ENCODE measurements at regions not wholly inside any gene's neighbourhood (a gene's known extent, or its start where the extent isn't known, plus 50 kb on each side); places are given as distances from the start of the nearest gene placed in this dataset.

DNA sequence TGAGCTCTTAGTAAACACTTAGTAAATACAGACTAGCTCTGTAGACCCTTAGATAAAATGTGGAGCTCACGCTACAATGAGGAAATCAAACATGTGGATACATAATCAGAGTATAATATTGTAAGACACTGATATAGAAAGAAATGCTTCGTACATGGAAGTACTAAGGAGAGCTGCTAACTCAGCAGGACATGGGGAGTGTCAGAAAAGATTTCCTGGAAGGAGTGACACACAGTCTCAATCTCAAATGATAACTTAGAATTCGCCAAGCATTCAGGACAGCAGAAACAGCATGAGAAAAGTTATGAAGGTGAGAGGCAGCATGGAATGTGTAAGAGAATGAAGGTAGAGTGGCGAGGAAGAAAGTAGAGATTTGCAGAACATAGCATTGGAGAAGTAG lies 80.8 kb downstream of the ZNF622 start:
- Histone ChIP-seq H3K36me3 (replicated peaks in 1 of 2; ENCODE audit: control insufficient read depth in 2 of 2, insufficient read depth in 2 of 2, low read length in 2 of 2) (no peaks in the 10 kb centered on the region), H3K4ac (ENCODE audit: low read length) (no peak overlapping the region), H4K91ac (ENCODE audit: low read depth, low read length, poor library complexity) (no peak overlapping the region), H2AFZ (ENCODE audit: low read length) (no peak overlapping the region), H3K4me3 (ENCODE audit: low read length in 2 of 2) (no peak overlapping the region), H3K9ac (ENCODE audit: low read depth, low read length, poor library complexity) (no peak overlapping the region), H3K14ac (ENCODE audit: low read length) (no peak overlapping the region), H4K8ac (ENCODE audit: low read depth, low read length) (no peak overlapping the region), H3K23ac (ENCODE audit: low read depth, low read length, poor library complexity) (no peak overlapping the region), H3K79me1 (ENCODE audit: low read depth, low read length) (no peaks in the 10 kb centered on the region), H2AK5ac (ENCODE audit: low read depth, low read length) (no peak overlapping the region), H2BK12ac (ENCODE audit: low read length) (no peak overlapping the region), H2BK15ac (ENCODE audit: low read length) (no peak overlapping the region), H3K27me3 (ENCODE audit: control insufficient read depth in 3 of 3, insufficient read depth in 3 of 3, low read depth in 1 of 3, low read length in 3 of 3) (peaks cover 0 to 2% (median 0%) of the 10 kb centered on the region in 3 experiments), H3K4me2 (ENCODE audit: insufficient read depth, low read length, poor library complexity, severe bottlenecking) (no peak overlapping the region), H3K4me1 (ENCODE audit: control insufficient read depth in 2 of 2, insufficient read depth in 1 of 2, low read depth in 1 of 2, low read length in 2 of 2) (no peaks in the 10 kb centered on the region), H2BK5ac (ENCODE audit: low read length) (no peak overlapping the region), H2BK120ac (ENCODE audit: low read depth, low read length) (no peak overlapping the region), H3K18ac (ENCODE audit: low read length) (no peak overlapping the region), H3K27ac (replicated peaks; ENCODE audit: low read length) (no peak overlapping the region), H3K9me3 (replicated peaks in 1 of 2; ENCODE audit: control insufficient read depth in 2 of 2, insufficient read depth in 1 of 2, low read depth in 1 of 2, low read length in 2 of 2) (no peaks in the 10 kb centered on the region)
- 100% methylated on average over 1 of the region's 4 CpGs; no CpG with 5 or more reads in 1 of the 2 donors for WGBS, 2 donors (ENCODE audit: extremely low coverage in 2 of 2, insufficient read length in 2 of 2, insufficient replicate concordance in 1 of 2)
- DNase-seq (ENCODE audit: low spot score) = no peak

- no peak for DNase-seq (ENCODE audit: low spot score)
- Histone ChIP-seq H3K27ac (replicated peaks; ENCODE audit: low read length) (no peak overlapping the region), H3K4me3 (ENCODE audit: low read length in 2 of 2) (no peak overlapping the region), H3K18ac (ENCODE audit: low read length) (no peak overlapping the region), H3K9me3 (replicated peaks in 1 of 2; ENCODE audit: control insufficient read depth in 2 of 2, insufficient read depth in 1 of 2, low read depth in 1 of 2, low read length in 2 of 2) (no peaks in the 10 kb centered on the region), H2BK15ac (ENCODE audit: low read length) (no peak overlapping the region), H4K8ac (ENCODE audit: low read depth, low read length) (no peak overlapping the region), H3K27me3 (ENCODE audit: control insufficient read depth in 3 of 3, insufficient read depth in 3 of 3, low read depth in 1 of 3, low read length in 3 of 3) (peaks cover 0 to 2% (median 0%) of the 10 kb centered on the region in 3 experiments), H3K4ac (ENCODE audit: low read length) (no peak overlapping the region), H3K4me2 (ENCODE audit: insufficient read depth, low read length, poor library complexity, severe bottlenecking) (no peak overlapping the region), H2BK5ac (ENCODE audit: low read length) (no peak overlapping the region), H3K23ac (ENCODE audit: low read depth, low read length, poor library complexity) (no peak overlapping the region), H4K91ac (ENCODE audit: low read depth, low read length, poor library complexity) (no peak overlapping the region), H2AFZ (ENCODE audit: low read length) (no peak overlapping the region), H3K14ac (ENCODE audit: low read length) (no peak overlapping the region), H3K4me1 (ENCODE audit: control insufficient read depth in 2 of 2, insufficient read depth in 1 of 2, low read depth in 1 of 2, low read length in 2 of 2) (no peaks in the 10 kb centered on the region), H2AK5ac (ENCODE audit: low read depth, low read length) (no peak overlapping the region), H3K9ac (ENCODE audit: low read depth, low read length, poor library complexity) (no peak overlapping the region), H2BK120ac (ENCODE audit: low read depth, low read length) (no peak overlapping the region), H2BK12ac (ENCODE audit: low read length) (no peak overlapping the region), H3K36me3 (replicated peaks in 1 of 2; ENCODE audit: control insufficient read depth in 2 of 2, insufficient read depth in 2 of 2, low read length in 2 of 2) (no peaks in the 10 kb centered on the region), H3K79me1 (ENCODE audit: low read depth, low read length) (no peaks in the 10 kb centered on the region)
- no CpG with 5 or more reads among the region's 5 CpGs for WGBS, 2 donors (ENCODE audit: extremely low coverage in 2 of 2, insufficient read length in 2 of 2, insufficient replicate concordance in 1 of 2)
Measured at GRCh38 chr5:16384222-16384621, 81.4 kb downstream of the ZNF622 start.

DNA sequence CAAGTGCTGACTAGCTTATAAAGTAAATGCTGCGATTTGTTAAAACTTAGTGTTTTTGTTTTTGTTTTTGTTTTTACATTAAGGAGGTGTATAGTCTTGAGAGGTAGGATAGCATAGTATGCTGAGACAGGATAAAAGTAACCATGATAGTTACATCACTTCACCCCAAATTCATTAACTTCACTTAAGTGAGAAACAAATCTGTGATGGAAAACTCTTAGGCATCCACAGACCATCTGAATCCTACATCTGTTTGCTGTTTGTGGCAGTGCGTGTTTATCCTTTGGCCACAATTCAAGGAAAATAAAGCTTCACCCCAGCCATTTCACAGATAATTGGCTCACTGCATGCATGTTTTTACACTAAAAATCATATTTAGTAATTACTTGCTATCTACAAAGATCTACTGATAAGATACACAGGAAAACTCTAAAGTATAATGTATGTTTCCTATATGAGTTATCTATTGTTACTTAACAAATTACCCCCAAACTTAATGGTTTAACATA lies 82.0 kb downstream of the ZNF622 start:
- H3K14ac ChIP-seq (ENCODE audit: low read length) = no peak overlapping the region

DNA sequence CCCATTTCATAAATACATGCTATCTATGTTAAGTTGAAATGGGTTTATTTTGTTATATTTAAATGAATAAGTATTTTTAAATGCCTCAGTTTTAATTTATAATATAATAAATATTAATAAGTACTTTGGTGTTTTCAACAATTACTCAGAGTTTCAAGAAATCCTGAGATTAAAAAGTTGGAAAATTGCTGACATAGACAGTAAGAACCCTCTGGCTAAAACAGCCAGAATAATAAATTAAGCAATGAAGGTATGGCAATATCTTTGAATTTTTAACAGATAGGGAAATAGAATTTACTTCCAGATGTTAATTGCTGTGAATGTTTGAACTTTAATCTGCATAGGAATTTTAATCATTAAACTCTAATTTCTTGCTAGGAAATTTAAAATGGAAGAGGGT lies 83.6 kb downstream of the ZNF622 start:
- Histone ChIP-seq H3K23ac (ENCODE audit: low read depth, low read length, poor library complexity) (no peak overlapping the region), H2BK5ac (ENCODE audit: low read length) (no peak overlapping the region), H3K27ac (replicated peaks; ENCODE audit: low read length) (no peak overlapping the region), H3K18ac (ENCODE audit: low read length) (no peak overlapping the region), H3K14ac (ENCODE audit: low read length) (no peak overlapping the region), H3K4me1 (ENCODE audit: control insufficient read depth in 2 of 2, insufficient read depth in 1 of 2, low read depth in 1 of 2, low read length in 2 of 2) (no peaks in the 10 kb centered on the region), H2AFZ (ENCODE audit: low read length) (no peak overlapping the region), H3K4me2 (ENCODE audit: insufficient read depth, low read length, poor library complexity, severe bottlenecking) (no peak overlapping the region), H4K91ac (ENCODE audit: low read depth, low read length, poor library complexity) (no peak overlapping the region), H3K79me1 (ENCODE audit: low read depth, low read length) (no peaks in the 10 kb centered on the region), H2BK120ac (ENCODE audit: low read depth, low read length) (no peak overlapping the region), H2BK15ac (ENCODE audit: low read length) (no peak overlapping the region), H3K4me3 (ENCODE audit: low read length in 2 of 2) (no peak overlapping the region), H3K4ac (ENCODE audit: low read length) (no peak overlapping the region), H2BK12ac (ENCODE audit: low read length) (no peak overlapping the region), H3K9me3 (replicated peaks in 1 of 2; ENCODE audit: control insufficient read depth in 2 of 2, insufficient read depth in 1 of 2, low read depth in 1 of 2, low read length in 2 of 2) (no peaks in the 10 kb centered on the region), H3K27me3 (ENCODE audit: control insufficient read depth in 3 of 3, insufficient read depth in 3 of 3, low read depth in 1 of 3, low read length in 3 of 3) (peaks cover 0 to 2% (median 0%) of the 10 kb centered on the region in 3 experiments), H2AK5ac (ENCODE audit: low read depth, low read length) (no peak overlapping the region), H4K8ac (ENCODE audit: low read depth, low read length) (no peak overlapping the region), H3K9ac (ENCODE audit: low read depth, low read length, poor library complexity) (no peak overlapping the region), H3K36me3 (replicated peaks in 1 of 2; ENCODE audit: control insufficient read depth in 2 of 2, insufficient read depth in 2 of 2, low read length in 2 of 2) (no peaks in the 10 kb centered on the region)
- no peak for DNase-seq (ENCODE audit: low spot score)

More for the DNA sequence above, 82.0 kb downstream of the ZNF622 start:
- Histone ChIP-seq H3K27ac (replicated peaks; ENCODE audit: low read length) (no peak overlapping the region), H3K4me3 (ENCODE audit: low read length in 2 of 2) (no peak overlapping the region), H3K9me3 (replicated peaks in 1 of 2; ENCODE audit: control insufficient read depth in 2 of 2, insufficient read depth in 1 of 2, low read depth in 1 of 2, low read length in 2 of 2) (no peaks in the 10 kb centered on the region), H3K9ac (ENCODE audit: low read depth, low read length, poor library complexity) (no peak overlapping the region), H3K4ac (ENCODE audit: low read length) (no peak overlapping the region), H3K4me2 (ENCODE audit: insufficient read depth, low read length, poor library complexity, severe bottlenecking) (no peak overlapping the region), H2AK5ac (ENCODE audit: low read depth, low read length) (no peak overlapping the region), H3K79me1 (ENCODE audit: low read depth, low read length) (no peaks in the 10 kb centered on the region), H2BK5ac (ENCODE audit: low read length) (no peak overlapping the region), H3K4me1 (ENCODE audit: control insufficient read depth in 2 of 2, insufficient read depth in 1 of 2, low read depth in 1 of 2, low read length in 2 of 2) (no peaks in the 10 kb centered on the region), H3K27me3 (ENCODE audit: control insufficient read depth in 3 of 3, insufficient read depth in 3 of 3, low read depth in 1 of 3, low read length in 3 of 3) (peaks cover 0 to 2% (median 0%) of the 10 kb centered on the region in 3 experiments), H3K18ac (ENCODE audit: low read length) (no peak overlapping the region), H2AFZ (ENCODE audit: low read length) (no peak overlapping the region), H4K91ac (ENCODE audit: low read depth, low read length, poor library complexity) (no peak overlapping the region), H3K23ac (ENCODE audit: low read depth, low read length, poor library complexity) (no peak overlapping the region), H3K36me3 (replicated peaks in 1 of 2; ENCODE audit: control insufficient read depth in 2 of 2, insufficient read depth in 2 of 2, low read length in 2 of 2) (no peaks in the 10 kb centered on the region), H2BK120ac (ENCODE audit: low read depth, low read length) (no peak overlapping the region), H2BK12ac (ENCODE audit: low read length) (no peak overlapping the region), H2BK15ac (ENCODE audit: low read length) (no peak overlapping the region), H4K8ac (ENCODE audit: low read depth, low read length) (no peak overlapping the region)
- WGBS, 2 donors (ENCODE audit: extremely low coverage in 2 of 2, insufficient read length in 2 of 2, insufficient replicate concordance in 1 of 2) = no CpG with 5 or more reads among the region's 2 CpGs
- DNase-seq (ENCODE audit: low spot score) = no peak
